Glomerular visceral epithelial cell (primary cell): ENCODE measurements at regions not wholly inside any gene's neighbourhood (a gene's known extent, or its start where the extent isn't known, plus 50 kb on each side); places are given as distances from the start of the nearest gene placed in this dataset.
"Not testable (repeated sequence)": the region's sequence is repeated elsewhere in the genome, so short reads cannot be mapped to it uniquely, and the experiment has no call there.

Experiments used
- DNase-seq: peaks from one replicate; pipeline ENCODE4 v3.0.0-alpha.2; 2016; ENCODE audit errors: extremely low spot score

- DNase-seq: no peak
These were observed 472.1 kb upstream of the C16orf82 start for GRCh38 chr16:26594666-26595065.

GRCh38 chr16:26595199-26595598 is 471.5 kb upstream of the C16orf82 start:
- no peak for DNase-seq

- DNase-seq: not testable (repeated sequence)
These were observed 470.7 kb upstream of the C16orf82 start for GRCh38 chr16:26596033-26596432.

- no peak for DNase-seq
These were observed 468.7 kb upstream of the C16orf82 start for GRCh38 chr16:26598061-26598460.

- DNase-seq: no peak
These were observed 467.5 kb upstream of the C16orf82 start for GRCh38 chr16:26598998-26599784.

- no peak for DNase-seq
These were observed 467.0 kb upstream of the C16orf82 start for GRCh38 chr16:26599785-26600104.

GRCh38 chr16:26601335-26601734 is 465.4 kb upstream of the C16orf82 start:
- DNase-seq: no peak

GRCh38 chr16:26605626-26606271 is 461.0 kb upstream of the C16orf82 start:
- DNase-seq: no peak

- no peak for DNase-seq
These were observed 460.2 kb upstream of the C16orf82 start for GRCh38 chr16:26606381-26607150.

- DNase-seq: no peak
These were observed 452.4 kb upstream of the C16orf82 start for GRCh38 chr16:26614237-26614841.

GRCh38 chr16:26623442-26623841 is 443.3 kb upstream of the C16orf82 start:
- DNase-seq: no peak

GRCh38 chr16:26627958-26628357 is 438.8 kb upstream of the C16orf82 start:
- DNase-seq: no peak

- not testable (repeated sequence) for DNase-seq
These were observed 435.4 kb upstream of the C16orf82 start for GRCh38 chr16:26631365-26631764.

GRCh38 chr16:26642047-26642664 is 424.6 kb upstream of the C16orf82 start:
- no peak for DNase-seq

GRCh38 chr16:26643519-26643918 is 423.2 kb upstream of the C16orf82 start:
- DNase-seq: no peak

- no peak for DNase-seq
These were observed 421.7 kb upstream of the C16orf82 start for GRCh38 chr16:26644912-26645543.

- no peak for DNase-seq
These were observed 421.1 kb upstream of the C16orf82 start for GRCh38 chr16:26645614-26646013.

GRCh38 chr16:26647870-26648269 is 418.9 kb upstream of the C16orf82 start:
- no peak for DNase-seq

- no peak for DNase-seq
These were observed 417.9 kb upstream of the C16orf82 start for GRCh38 chr16:26648851-26649250.

GRCh38 chr16:26649381-26650045 is 417.2 kb upstream of the C16orf82 start:
- no peak for DNase-seq

GRCh38 chr16:26651464-26651863 is 415.3 kb upstream of the C16orf82 start:
- DNase-seq: no peak
